ENCODE measurements at regions not wholly inside any gene's neighbourhood (a gene's known extent, or its start where the extent isn't known, plus 50 kb on each side); places are given as distances from the start of the nearest gene placed in this dataset.
A peak's percentile ranks its signal among the peaks of the same experiment; 100 is the strongest.

DNA sequence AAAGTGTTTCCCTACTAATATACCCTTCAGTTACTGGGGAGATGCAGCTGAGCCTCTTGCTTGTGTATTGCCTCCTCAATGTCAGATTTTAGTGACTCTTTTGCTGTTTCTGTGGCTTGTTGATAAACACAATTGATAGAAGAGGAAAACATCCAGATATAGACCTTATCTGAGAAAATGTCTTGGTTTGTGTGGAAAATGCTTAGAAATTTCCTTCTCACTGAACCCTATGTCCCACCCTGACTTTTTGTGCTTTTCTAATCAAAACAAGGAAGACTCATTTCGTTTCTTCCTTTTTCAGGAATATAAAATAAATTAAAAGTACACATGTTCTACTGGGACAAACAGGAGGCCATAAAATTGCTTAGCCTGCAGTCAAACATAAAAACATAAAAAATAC, 257.5 kb downstream of the PHF14 start:
- H3K27me3 ChIP-seq (ENCODE audit: control insufficient read depth, insufficient read depth, low read length), result no peaks in the 10 kb centered on the region
- H3K9me3 ChIP-seq (ENCODE audit: control insufficient read depth, insufficient read depth, low read depth, low read length), result no peaks in the 10 kb centered on the region
- DNase-seq (ENCODE audit: low read depth in 2 of 2), result no peak
- no peak overlapping the region for H3K9ac ChIP-seq (ENCODE audit: insufficient read depth, low read length)
- H4K20me1 ChIP-seq (ENCODE audit: control insufficient read depth, extremely low read depth, insufficient read depth, low read length), result no peaks in the 10 kb centered on the region
- H3K27ac ChIP-seq (ENCODE audit: insufficient read depth, low read length), result no peak overlapping the region
- H3K36me3 ChIP-seq (ENCODE audit: control insufficient read depth, insufficient read depth, low read length), result no peaks in the 10 kb centered on the region
- no peak overlapping the region for H3K4me3 ChIP-seq (replicated peaks in 1 of 4; ENCODE audit: control extremely low read depth in 1 of 4, insufficient read depth in 1 of 4, low read depth in 3 of 4, low read length in 4 of 4)
- H3K4me2 ChIP-seq (ENCODE audit: extremely low read depth, insufficient read depth, low read length), result no peak overlapping the region
- no peak for TF ChIP-seq EZH2 (IDR thresholded peaks at IDR 0.05; ENCODE audit: low read length, missing control alignments)
- TF ChIP-seq, protein P1, sequence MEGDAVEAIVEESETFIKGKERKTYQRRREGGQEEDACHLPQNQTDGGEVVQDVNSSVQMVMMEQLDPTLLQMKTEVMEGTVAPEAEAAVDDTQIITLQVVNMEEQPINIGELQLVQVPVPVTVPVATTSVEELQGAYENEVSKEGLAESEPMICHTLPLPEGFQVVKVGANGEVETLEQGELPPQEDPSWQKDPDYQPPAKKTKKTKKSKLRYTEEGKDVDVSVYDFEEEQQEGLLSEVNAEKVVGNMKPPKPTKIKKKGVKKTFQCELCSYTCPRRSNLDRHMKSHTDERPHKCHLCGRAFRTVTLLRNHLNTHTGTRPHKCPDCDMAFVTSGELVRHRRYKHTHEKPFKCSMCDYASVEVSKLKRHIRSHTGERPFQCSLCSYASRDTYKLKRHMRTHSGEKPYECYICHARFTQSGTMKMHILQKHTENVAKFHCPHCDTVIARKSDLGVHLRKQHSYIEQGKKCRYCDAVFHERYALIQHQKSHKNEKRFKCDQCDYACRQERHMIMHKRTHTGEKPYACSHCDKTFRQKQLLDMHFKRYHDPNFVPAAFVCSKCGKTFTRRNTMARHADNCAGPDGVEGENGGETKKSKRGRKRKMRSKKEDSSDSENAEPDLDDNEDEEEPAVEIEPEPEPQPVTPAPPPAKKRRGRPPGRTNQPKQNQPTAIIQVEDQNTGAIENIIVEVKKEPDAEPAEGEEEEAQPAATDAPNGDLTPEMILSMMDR (conservative IDR thresholded peaks at IDR 0.05 in 1 of 2, IDR thresholded peaks at IDR 0.05 in 1 of 2; ENCODE audit: low read depth in 1 of 2, low read length in 2 of 2), result no peak
- H3K4me1 ChIP-seq (ENCODE audit: control insufficient read depth, extremely low read depth, insufficient read depth, low read length), result no peaks in the 10 kb centered on the region
- H2AFZ ChIP-seq (ENCODE audit: low read length), result no peak overlapping the region
- H3K79me2 ChIP-seq (ENCODE audit: control insufficient read depth, insufficient read depth, low read length), result no peaks in the 10 kb centered on the region

DNA sequence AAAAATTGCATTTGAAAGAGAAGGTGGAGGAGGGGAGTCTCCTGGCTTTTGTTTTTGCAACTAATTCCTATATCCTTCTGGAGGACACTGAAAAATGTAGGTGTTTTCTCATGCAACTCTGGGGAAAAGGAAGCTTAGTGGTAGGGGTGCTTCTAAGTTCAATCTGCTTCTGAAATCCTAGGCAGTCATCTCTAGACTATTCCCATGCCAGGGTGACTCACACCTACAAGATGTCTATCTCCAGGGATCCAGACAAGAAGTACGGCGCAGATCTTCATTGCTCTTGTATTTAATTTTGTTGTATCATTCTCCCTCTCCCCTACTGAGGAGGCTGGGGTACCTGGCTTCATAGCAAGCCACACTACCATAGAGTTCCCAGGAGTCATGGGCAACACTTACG, 258.8 kb downstream of the PHF14 start:
- Histone ChIP-seq H3K4me1 (ENCODE audit: control insufficient read depth, extremely low read depth, insufficient read depth, low read length) (no peaks in the 10 kb centered on the region), H3K9ac (ENCODE audit: insufficient read depth, low read length) (no peak overlapping the region), H3K27ac (ENCODE audit: insufficient read depth, low read length) (no peak overlapping the region), H3K9me3 (ENCODE audit: control insufficient read depth, insufficient read depth, low read depth, low read length) (no peaks in the 10 kb centered on the region), H3K36me3 (ENCODE audit: control insufficient read depth, insufficient read depth, low read length) (no peaks in the 10 kb centered on the region), H4K20me1 (ENCODE audit: control insufficient read depth, extremely low read depth, insufficient read depth, low read length) (no peaks in the 10 kb centered on the region), H2AFZ (ENCODE audit: low read length) (no peak overlapping the region), H3K79me2 (ENCODE audit: control insufficient read depth, insufficient read depth, low read length) (no peaks in the 10 kb centered on the region), H3K27me3 (ENCODE audit: control insufficient read depth, insufficient read depth, low read length) (no peaks in the 10 kb centered on the region), H3K4me2 (ENCODE audit: extremely low read depth, insufficient read depth, low read length) (no peak overlapping the region), H3K4me3 (replicated peaks in 1 of 4; ENCODE audit: control extremely low read depth in 1 of 4, insufficient read depth in 1 of 4, low read depth in 3 of 4, low read length in 4 of 4) (no peak overlapping the region)
- DNase-seq (ENCODE audit: low read depth in 2 of 2), result peak in 1 of 2 donors; percentile 21
- TF ChIP-seq EZH2 (IDR thresholded peaks at IDR 0.05; ENCODE audit: low read length, missing control alignments), result no peak
- TF ChIP-seq, protein P1 (conservative IDR thresholded peaks at IDR 0.05 in 1 of 2, IDR thresholded peaks at IDR 0.05 in 1 of 2; ENCODE audit: low read depth in 1 of 2, low read length in 2 of 2), result no peak

DNA sequence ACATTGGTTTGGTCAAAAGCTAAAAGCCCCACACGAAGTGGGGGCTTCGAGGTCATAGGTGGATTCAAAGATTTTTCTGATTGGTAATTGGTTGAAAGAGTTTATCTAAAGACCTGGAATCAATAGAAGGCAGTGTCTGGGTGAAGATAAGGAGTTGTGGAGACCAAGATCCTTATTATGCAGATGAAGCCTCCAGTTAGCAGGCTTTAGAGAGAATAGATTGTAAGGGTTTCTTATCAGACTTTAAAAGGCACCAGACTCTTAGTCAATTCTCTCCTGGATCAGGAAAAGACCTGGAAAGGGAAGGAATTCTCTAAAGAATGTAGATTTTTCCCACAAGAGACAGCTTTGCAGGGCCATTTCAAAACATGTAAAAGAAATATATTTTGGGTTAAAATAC, 260.2 kb downstream of the PHF14 start:
- no peaks in the 10 kb centered on the region for H3K27me3 ChIP-seq (ENCODE audit: control insufficient read depth, insufficient read depth, low read length)
- H3K4me2 ChIP-seq (ENCODE audit: extremely low read depth, insufficient read depth, low read length), result no peak overlapping the region
- H3K9ac ChIP-seq (ENCODE audit: insufficient read depth, low read length), result no peak overlapping the region
- no peak for DNase-seq (ENCODE audit: low read depth in 2 of 2)
- no peaks in the 10 kb centered on the region for H3K79me2 ChIP-seq (ENCODE audit: control insufficient read depth, insufficient read depth, low read length)
- no peaks in the 10 kb centered on the region for H4K20me1 ChIP-seq (ENCODE audit: control insufficient read depth, extremely low read depth, insufficient read depth, low read length)
- TF ChIP-seq EZH2 (IDR thresholded peaks at IDR 0.05; ENCODE audit: low read length, missing control alignments), result no peak
- TF ChIP-seq, protein P1 (conservative IDR thresholded peaks at IDR 0.05 in 1 of 2, IDR thresholded peaks at IDR 0.05 in 1 of 2; ENCODE audit: low read depth in 1 of 2, low read length in 2 of 2), result no peak
- H3K4me3 ChIP-seq (replicated peaks in 1 of 4; ENCODE audit: control extremely low read depth in 1 of 4, insufficient read depth in 1 of 4, low read depth in 3 of 4, low read length in 4 of 4), result no peak overlapping the region
- no peaks in the 10 kb centered on the region for H3K36me3 ChIP-seq (ENCODE audit: control insufficient read depth, insufficient read depth, low read length)
- H2AFZ ChIP-seq (ENCODE audit: low read length), result no peak overlapping the region
- no peak overlapping the region for H3K27ac ChIP-seq (ENCODE audit: insufficient read depth, low read length)
- H3K9me3 ChIP-seq (ENCODE audit: control insufficient read depth, insufficient read depth, low read depth, low read length), result no peaks in the 10 kb centered on the region
- no peaks in the 10 kb centered on the region for H3K4me1 ChIP-seq (ENCODE audit: control insufficient read depth, extremely low read depth, insufficient read depth, low read length)

All from fibroblast of lung (primary cell).